ENCODE measurements at regions not wholly inside any gene's neighbourhood (a gene's known extent, or its start where the extent isn't known, plus 50 kb on each side); places are given as distances from the start of the nearest gene placed in this dataset.

DNA sequence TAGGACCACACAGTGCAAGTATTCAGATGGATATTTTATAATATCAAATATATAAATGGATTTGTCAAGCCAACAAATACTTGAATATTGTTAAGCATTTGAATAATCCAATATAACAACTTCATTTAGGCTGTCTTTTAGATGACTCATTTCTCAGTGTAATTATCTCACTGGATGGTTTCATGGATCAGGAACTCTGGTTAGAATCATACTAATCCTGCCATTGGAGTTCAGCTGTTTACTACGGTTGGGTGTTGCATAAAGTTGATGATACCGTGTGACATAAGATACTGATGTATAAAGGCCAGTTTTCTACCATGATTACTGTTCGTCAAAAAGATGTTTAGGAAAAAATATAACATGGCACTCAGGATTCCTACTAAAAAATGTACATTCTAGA is 196.3 kb downstream of the TSHZ3 start:
- TF ChIP-seq, protein P1, sequence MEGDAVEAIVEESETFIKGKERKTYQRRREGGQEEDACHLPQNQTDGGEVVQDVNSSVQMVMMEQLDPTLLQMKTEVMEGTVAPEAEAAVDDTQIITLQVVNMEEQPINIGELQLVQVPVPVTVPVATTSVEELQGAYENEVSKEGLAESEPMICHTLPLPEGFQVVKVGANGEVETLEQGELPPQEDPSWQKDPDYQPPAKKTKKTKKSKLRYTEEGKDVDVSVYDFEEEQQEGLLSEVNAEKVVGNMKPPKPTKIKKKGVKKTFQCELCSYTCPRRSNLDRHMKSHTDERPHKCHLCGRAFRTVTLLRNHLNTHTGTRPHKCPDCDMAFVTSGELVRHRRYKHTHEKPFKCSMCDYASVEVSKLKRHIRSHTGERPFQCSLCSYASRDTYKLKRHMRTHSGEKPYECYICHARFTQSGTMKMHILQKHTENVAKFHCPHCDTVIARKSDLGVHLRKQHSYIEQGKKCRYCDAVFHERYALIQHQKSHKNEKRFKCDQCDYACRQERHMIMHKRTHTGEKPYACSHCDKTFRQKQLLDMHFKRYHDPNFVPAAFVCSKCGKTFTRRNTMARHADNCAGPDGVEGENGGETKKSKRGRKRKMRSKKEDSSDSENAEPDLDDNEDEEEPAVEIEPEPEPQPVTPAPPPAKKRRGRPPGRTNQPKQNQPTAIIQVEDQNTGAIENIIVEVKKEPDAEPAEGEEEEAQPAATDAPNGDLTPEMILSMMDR (IDR thresholded peaks at IDR 0.05; ENCODE audit: poor library complexity), result no peak
- no peak for TF ChIP-seq EZH2 (IDR thresholded peaks at IDR 0.05; ENCODE audit: borderline replicate concordance)

Data from hepatocyte (in vitro differentiated cells).